NT2/D1 (cell line): ENCODE measurements at regions not wholly inside any gene's neighbourhood (a gene's known extent, or its start where the extent isn't known, plus 50 kb on each side); places are given as distances from the start of the nearest gene placed in this dataset.
"Not testable (repeated sequence)": the region's sequence is repeated elsewhere in the genome, so short reads cannot be mapped to it uniquely, and the experiment has no call there.

Experiments
- DNase-seq: peaks from one replicate; pipeline ENCODE4 v3.0.0-alpha.2; 2011; ENCODE audit warnings: low read depth, low spot score
- H3K27me3 ChIP-seq: 2 replicates; pipeline ENCODE4 v1.6.0; 2011; ENCODE audit warnings: mild to moderate bottlenecking; ENCODE audit not compliant: insufficient read length, insufficient read depth
- H3K36me3 ChIP-seq: 2 replicates; pipeline ENCODE4 v1.6.1; 2011; ENCODE audit warnings: mild to moderate bottlenecking, low read length, mixed read lengths; ENCODE audit not compliant: insufficient read depth, insufficient read length
- H3K4me1 ChIP-seq: 2 replicates; pipeline ENCODE4 v1.5.1; 2011; ENCODE audit not compliant: insufficient read depth, insufficient read length
- H3K4me3 ChIP-seq: 2 replicates; pipeline ENCODE4 v1.5.1; 2011; ENCODE audit warnings: low read depth; ENCODE audit not compliant: insufficient read length
- H3K9ac ChIP-seq: 2 replicates; pipeline ENCODE4 v1.6.0; 2011; ENCODE audit warnings: low read depth; ENCODE audit not compliant: insufficient read length
- H3K9me3 ChIP-seq: 2 replicates; pipeline ENCODE4 v1.5.1; 2011; ENCODE audit warnings: mild to moderate bottlenecking, low read length; ENCODE audit not compliant: insufficient read depth
- SUZ12 ChIP-seq: IDR thresholded peaks from 2 replicates; pipeline ENCODE4 v1.6.1; 2011; ENCODE audit not compliant: insufficient read length, insufficient read depth; ENCODE audit errors: extremely low read depth
- YY1 ChIP-seq: IDR thresholded peaks from 2 replicates; pipeline ENCODE4 v1.6.1; 2011; ENCODE audit not compliant: insufficient read length, insufficient read depth
- ZNF274 ChIP-seq: IDR thresholded peaks from 2 replicates; pipeline ENCODE4 v1.6.1; 2011; ENCODE audit warnings: mild to moderate bottlenecking, low read depth, low read length

DNA sequence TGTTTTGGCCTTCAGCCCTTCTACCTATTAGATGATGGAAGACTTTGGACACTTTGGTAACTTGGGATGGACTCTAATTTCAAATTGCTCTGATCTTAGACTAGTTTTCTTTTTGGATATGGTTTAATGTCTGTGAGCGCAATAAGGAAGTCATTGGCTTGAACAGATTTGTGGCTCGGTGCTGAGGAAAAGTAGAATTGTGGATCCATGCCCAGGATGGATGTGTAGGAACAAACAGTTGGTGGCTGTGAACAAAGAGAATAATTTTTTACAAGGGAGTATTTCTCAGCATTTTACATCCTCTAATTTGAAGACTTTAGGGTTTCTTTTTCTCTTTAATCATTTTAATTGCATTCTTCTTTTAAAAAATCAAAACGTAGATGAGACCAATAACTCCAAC lies 327.1 kb downstream of the GLUD2 start:
- Histone ChIP-seq H3K9ac (no peak overlapping the region), H3K9me3 (no peaks in the 10 kb centered on the region), H3K36me3 (no peaks in the 10 kb centered on the region), H3K4me3 (no peak overlapping the region), H3K27me3 (no peaks in the 10 kb centered on the region), H3K4me1 (no peaks in the 10 kb centered on the region)
- TF ChIP-seq SUZ12 (no peak), YY1 (no peak), ZNF274 (no peak)
- no peak for DNase-seq

DNA sequence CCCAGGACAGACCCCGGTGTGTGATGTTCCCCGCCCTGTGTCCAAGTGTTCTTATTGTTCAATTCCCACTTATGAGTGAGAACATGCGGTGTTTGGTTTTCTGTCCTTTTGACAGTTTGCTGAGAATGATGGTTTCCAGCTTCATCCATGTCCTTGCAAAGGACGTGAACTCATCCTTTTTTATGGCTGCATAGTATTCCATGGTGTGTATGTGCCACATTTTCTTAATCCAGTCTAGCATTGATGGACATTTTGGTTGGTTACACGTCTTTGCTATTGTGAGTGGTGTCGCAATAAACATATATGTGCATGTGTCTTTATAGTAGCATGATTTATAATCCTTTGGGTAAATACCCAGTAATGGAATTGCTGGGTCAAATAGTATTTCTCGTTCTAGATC lies 334.5 kb downstream of the GLUD2 start:
- H3K9me3 ChIP-seq, H3K4me1 ChIP-seq, H3K4me3 ChIP-seq, H3K36me3 ChIP-seq, H3K9ac ChIP-seq, H3K27me3 ChIP-seq, DNase-seq: not testable (repeated sequence)

DNA sequence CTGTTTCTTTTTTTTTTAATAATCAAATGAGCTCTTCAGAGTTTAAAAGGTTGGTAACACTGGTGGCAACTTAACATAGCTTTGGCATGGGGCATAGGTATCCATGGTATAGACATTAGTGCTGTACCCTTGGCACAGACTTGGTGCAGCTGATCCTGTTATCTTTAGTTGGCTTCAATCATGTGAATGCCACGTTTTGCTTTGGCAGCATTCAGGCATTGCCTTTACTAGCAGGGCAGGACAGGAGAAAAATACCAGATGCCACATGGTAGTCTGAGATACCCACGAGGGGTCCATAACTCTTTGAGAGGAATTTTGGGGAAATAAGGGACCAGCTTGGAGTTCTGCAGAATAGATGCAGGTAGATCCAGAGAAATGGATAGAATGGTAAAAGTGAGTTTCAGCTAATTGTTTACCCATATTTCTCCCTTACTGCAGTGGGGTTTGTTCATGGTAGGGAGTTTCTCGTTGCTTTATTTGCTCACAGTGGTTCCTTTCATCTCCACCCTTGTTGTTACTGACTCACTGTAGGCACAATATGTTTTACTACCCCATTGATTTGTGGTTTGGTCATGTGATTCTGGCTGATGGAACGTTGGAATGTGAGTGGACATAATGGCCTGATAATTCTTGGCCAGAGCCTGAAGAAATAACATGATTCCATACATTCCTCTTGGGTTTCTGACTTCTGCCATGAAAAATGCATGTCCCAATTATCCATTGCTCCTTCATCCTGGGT lies 342.7 kb downstream of the GLUD2 start:
- H3K9ac ChIP-seq = no peak overlapping the region
- no peaks in the 10 kb centered on the region for H3K27me3 ChIP-seq
- no peaks in the 10 kb centered on the region for H3K9me3 ChIP-seq
- no peak for TF ChIP-seq ZNF274
- no peak for TF ChIP-seq YY1
- H3K4me1 ChIP-seq = no peaks in the 10 kb centered on the region
- no peak for DNase-seq
- H3K36me3 ChIP-seq = no peaks in the 10 kb centered on the region
- no peak overlapping the region for H3K4me3 ChIP-seq

DNA sequence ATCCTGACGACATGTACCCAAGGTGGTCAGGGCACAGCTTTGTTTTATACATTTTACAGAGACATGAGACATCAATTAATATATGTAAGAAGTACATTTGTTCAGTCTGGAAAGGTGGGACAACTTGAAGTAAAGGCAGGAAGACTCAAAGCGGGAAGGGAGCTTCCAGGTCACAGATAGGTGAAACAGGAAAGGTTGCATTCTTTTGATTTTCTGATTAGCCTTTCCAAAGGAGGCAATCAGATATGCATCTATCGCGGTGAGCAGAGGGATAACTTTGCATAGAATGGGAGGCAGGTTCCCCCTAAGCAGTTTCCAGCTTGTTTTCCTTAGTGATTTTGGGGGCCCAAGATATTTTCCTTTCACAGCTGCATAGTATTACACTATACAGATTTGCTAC lies 358.4 kb downstream of the GLUD2 start:
- Histone ChIP-seq H3K9me3 (no peaks in the 10 kb centered on the region; the same call in 1 of the 2 replicates), H3K27me3 (no peaks in the 10 kb centered on the region), H3K9ac (no peak overlapping the region), H3K4me3 (no peak overlapping the region), H3K4me1 (no peaks in the 10 kb centered on the region), H3K36me3 (no peaks in the 10 kb centered on the region)
- TF ChIP-seq SUZ12 (no peak), ZNF274 (no peak), YY1 (no peak)
- no peak for DNase-seq

- H3K4me3 ChIP-seq = no peak overlapping the region
- no peaks in the 10 kb centered on the region for H3K27me3 ChIP-seq
- no peaks in the 10 kb centered on the region for H3K4me1 ChIP-seq
- no peaks in the 10 kb centered on the region for H3K36me3 ChIP-seq
- no peak for DNase-seq
- TF ChIP-seq ZNF274 (no peak), YY1 (no peak), SUZ12 (no peak)
- H3K9ac ChIP-seq = no peak overlapping the region
- H3K9me3 ChIP-seq = no peaks in the 10 kb centered on the region; the same call in 1 of the 2 replicates
These were observed 360.2 kb downstream of the GLUD2 start for GRCh38 chrX:121407627-121408026.

GRCh38 chrX:121431514-121431913 lies 384.1 kb downstream of the GLUD2 start:
- H3K36me3 ChIP-seq, H3K4me1 ChIP-seq, H3K27me3 ChIP-seq, H3K9ac ChIP-seq, DNase-seq, H3K4me3 ChIP-seq, H3K9me3 ChIP-seq: not testable (repeated sequence)

DNA sequence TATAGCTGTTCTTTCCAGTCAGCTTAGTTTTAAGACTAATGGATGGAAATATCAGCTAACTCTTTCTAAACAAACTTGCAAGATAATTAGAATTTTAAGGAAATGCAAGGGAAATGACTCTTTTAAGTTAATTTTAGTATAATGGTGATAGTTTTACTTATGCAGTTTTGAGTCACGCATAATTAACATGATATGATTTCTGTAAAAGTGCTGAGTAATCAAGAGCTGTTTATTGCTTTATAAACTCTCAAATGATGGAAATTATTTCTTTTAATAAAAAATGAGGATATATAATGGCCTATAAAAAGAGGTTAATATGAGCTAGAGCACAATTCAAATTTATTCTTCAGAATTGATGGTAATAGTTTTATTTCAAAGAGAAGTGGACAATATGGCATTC lies 385.9 kb downstream of the GLUD2 start:
- H3K9me3 ChIP-seq = no peaks in the 10 kb centered on the region; the same call in 1 of the 2 replicates
- H3K4me1 ChIP-seq = no peaks in the 10 kb centered on the region
- no peak for TF ChIP-seq YY1
- TF ChIP-seq SUZ12 = no peak
- no peak for TF ChIP-seq ZNF274
- no peak for DNase-seq
- H3K4me3 ChIP-seq = no peak overlapping the region
- H3K36me3 ChIP-seq = no peaks in the 10 kb centered on the region
- no peaks in the 10 kb centered on the region for H3K27me3 ChIP-seq
- no peak overlapping the region for H3K9ac ChIP-seq

DNA sequence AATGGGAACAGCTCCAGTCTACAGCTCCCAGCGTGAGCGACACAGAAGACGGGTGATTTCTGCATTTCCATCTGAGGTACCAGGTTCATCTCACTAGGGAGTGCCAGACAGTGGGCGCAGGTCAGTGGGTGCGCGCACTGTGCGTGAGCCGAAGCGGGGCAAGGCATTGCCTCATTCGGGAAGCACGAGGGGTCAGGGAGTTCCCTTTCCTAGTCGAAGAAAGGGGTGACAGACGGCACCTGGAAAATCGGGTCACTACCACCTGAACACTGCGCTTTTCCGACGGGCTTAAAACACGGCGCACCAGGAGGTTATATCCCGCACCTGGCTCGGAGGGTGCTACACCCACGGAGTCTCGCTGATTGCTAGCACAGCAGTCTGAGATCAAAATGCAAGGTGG lies 390.3 kb downstream of the GLUD2 start:
- not testable (repeated sequence) for H3K36me3 ChIP-seq, H3K4me1 ChIP-seq, H3K9me3 ChIP-seq, DNase-seq, H3K4me3 ChIP-seq, H3K9ac ChIP-seq, H3K27me3 ChIP-seq
